ENCODE measurements at regions not wholly inside any gene's neighbourhood (a gene's known extent, or its start where the extent isn't known, plus 50 kb on each side); places are given as distances from the start of the nearest gene placed in this dataset.
"Not testable (repeated sequence)": the region's sequence is repeated elsewhere in the genome, so short reads cannot be mapped to it uniquely, and the experiment has no call there.

GRCh38 chr14:106347291-106347778 lies 821.0 kb downstream of the TMEM121 start:
- DNase-seq, result no peak

DNA sequence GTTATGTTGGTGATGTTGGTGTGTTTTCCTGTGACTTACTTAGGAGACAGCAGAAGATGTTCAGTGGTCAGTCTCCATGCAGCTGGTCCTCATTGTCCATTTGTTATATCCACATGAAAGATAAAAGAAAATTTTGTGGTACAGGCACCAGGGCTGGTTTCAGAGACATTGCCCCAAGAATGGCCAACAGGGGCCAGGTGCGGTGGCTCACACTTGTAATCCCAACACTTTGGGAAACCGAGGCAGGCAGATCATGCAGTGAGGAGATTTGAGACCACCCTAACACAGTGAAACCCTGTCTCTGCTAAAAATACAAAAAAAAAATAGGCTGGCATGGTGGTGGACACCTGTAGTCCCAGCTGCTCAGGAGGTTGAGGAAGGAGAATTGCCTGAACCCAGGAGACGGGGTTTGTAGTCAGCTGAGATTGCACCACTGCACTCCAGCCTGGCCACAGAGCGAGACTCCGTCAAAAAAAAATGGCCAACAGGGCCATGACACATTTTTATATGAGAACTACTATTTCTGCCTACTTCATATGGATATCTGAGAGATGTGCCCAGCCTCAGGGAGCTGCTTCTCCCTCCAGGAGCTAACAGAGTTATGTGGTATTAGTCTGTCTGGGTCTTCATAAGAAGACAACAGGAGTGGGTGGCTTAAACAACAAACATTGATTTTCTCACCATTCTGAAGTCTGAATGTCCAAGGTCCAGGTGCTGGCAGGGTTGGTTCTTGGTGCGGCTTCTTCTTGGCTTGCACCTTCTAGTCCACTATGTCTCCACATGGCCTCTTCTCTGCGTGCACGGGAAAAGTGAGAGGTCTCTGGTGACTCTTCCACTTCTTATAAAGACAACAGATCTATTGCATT lies 821.7 kb downstream of the TMEM121 start:
- no peak for DNase-seq

DNA sequence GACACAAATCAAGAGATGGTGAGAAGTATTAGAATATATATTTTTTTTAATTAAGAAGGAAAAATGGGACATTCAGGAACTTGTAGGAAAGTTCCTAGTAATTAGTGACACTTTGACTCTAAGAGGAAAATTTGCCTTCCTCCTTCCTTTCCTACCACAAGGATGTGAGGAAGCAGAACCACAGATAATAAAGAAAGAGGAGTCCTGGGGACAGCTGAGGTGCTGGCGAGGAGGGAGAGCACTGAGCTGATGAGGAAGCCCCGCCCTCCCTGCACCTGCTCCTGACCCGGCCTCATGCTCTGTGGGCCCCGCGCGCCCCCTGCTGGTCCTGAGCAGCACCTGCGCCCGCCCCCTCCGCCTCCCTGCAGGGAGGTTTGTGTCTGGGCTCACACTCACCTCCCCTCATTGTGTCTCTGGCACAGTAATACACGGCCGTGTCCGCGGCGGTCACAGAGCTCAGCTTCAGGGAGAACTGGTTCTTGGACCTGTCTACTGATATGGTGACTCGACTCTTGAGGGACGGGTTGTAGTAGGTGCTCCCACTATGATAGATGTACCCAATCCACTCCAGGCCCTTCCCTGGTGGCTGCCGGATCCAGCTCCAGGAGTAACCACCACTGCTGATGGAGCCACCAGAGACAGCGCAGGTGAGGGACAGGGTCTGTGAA lies 822.6 kb downstream of the TMEM121 start:
- peak; percentile 85 for DNase-seq

GRCh38 chr14:106349678-106350457 lies 823.5 kb downstream of the TMEM121 start:
- not testable (repeated sequence) for DNase-seq

GRCh38 chr14:106355007-106355791 lies 828.8 kb downstream of the TMEM121 start:
- DNase-seq, result not testable (repeated sequence)

- not testable (repeated sequence) for DNase-seq
These were observed 829.7 kb downstream of the TMEM121 start for GRCh38 chr14:106355881-106356642.

- not testable (repeated sequence) for DNase-seq
These were observed 830.2 kb downstream of the TMEM121 start for GRCh38 chr14:106356643-106356930.

DNA sequence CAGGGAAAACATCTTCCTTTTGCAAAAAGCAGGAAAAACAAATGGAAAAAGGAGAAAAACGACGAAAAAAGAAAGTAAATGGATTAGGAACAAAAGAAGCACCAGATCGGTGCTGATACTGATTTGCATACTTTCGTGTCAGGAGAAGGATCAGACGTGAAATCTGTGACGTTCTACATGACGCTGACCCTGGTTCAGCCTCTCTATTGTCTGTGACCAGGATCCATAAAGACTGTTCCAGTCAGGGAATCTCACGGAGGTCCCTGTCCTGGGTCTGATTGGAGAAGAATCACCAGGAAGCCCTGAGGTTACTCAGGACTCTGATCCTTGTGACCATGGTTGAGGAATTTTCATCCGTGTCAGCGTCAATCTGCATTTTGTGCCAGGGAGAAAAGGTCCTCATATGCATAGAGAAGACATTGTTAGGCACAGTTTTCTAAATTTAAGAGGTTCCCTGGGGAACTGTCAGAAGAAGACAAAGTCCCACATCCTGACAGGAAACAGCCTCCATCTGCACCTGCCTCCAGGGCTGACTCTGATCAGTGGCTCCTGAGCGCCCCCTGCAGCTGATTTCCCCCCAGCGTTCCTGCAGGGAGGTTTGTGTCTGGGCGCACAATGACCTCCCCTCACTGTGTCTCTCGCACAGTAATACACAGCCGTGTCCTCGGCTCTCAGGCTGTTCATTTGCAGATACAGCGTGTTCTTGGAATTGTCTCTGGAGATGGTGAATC lies 832.9 kb downstream of the TMEM121 start:
- not testable (repeated sequence) for DNase-seq

GRCh38 chr14:106365371-106365770 lies 839.0 kb downstream of the TMEM121 start:
- not testable (repeated sequence) for DNase-seq

DNA sequence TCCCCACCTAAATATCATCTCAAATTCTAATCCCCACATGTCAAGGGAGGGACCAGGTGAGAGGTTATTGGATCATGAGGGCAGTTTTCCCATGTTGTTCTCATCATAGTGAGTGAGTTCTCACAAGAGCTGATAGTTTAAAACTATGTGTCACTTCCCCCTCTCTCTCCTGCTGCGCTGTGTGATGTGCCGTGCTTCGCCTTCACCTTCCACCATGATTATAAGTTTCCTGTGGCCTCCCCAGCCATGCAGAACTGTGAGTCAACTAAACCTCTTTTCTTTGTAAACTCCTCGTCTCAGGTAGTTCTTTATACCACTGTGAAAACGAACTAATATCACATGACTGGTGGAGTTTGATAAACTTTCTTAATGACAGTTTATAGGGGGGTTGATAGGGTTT lies 839.5 kb downstream of the TMEM121 start:
- not testable (repeated sequence) for DNase-seq

DNA sequence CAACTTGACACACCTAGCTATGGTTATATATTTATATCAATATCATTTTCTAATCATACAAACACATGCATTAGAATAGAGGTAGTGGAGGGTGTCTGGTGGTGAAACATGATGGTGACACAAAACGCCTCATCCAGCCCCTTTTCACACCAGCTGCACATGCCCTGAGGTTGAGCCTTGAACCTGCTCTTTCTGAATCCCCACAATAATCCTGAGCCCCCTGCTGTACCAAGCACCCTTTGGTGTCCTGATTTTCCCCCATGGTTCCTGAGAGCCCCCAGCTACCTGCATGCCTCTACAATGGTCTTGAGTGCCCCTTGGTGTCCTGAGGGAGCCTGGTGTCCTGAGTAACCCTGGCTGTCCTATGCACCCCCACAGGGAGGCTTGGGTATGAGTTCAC lies 840.6 kb downstream of the TMEM121 start:
- DNase-seq, result not testable (repeated sequence)

GRCh38 chr14:106369456-106369855 lies 843.1 kb downstream of the TMEM121 start:
- not testable (repeated sequence) for DNase-seq

- peak; percentile 92 for DNase-seq
These were observed 846.7 kb downstream of the TMEM121 start for GRCh38 chr14:106372870-106373652.

- DNase-seq, result not testable (repeated sequence)
These were observed 847.3 kb downstream of the TMEM121 start for GRCh38 chr14:106373653-106374110.

GRCh38 chr14:106377432-106377831 lies 851.0 kb downstream of the TMEM121 start:
- no peak for DNase-seq

DNA sequence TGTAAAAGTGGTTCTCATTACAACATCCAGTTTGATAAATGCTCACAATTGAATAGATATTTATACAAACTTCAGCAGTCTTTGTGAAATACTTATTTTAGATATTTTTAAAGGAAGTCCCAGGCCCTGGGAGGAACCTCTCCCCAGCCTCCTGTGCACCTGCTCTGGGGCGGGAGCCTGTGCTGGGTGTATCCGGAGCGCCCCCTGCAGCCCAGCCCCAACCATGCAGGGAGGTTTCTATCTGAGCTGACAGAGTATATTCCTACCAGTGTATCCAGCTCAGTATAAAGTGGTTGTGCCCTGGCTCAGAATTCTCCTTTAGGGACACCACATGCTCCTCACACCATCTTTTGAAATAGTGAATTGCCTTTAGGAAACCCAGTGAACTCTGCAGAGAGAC lies 851.8 kb downstream of the TMEM121 start:
- peak; percentile 70 for DNase-seq

GRCh38 chr14:106380740-106381139 lies 854.4 kb downstream of the TMEM121 start:
- DNase-seq, result no peak

DNA sequence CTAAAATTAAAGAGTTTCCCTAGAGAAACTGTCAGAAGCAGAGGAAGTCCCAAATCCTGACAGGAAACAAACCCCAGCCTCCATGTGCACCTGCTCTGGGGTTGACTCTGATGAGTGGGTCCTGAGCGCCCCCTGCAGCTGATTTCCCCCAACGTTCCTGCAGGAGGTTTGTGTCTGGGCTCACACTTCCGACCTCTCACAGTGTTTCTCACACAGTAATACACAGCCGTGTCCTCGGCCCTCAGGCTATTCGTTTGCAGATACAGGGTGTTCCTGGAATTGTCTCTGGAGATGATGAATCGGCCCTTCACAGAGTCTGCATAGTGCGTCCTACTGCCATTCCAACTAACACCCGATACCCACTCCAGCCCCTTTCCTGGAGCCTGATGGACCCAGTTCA lies 862.8 kb downstream of the TMEM121 start:
- not testable (repeated sequence) for DNase-seq

- DNase-seq, result no peak
These were observed 864.0 kb downstream of the TMEM121 start for GRCh38 chr14:106390401-106390800.

GRCh38 chr14:106390947-106391346 lies 864.6 kb downstream of the TMEM121 start:
- no peak for DNase-seq

All from activated CD8-positive, alpha-beta memory T cell treated with anti-CD3 and anti-CD28 coated beads, Interleukin-2, amount 50 U/mL, for 48 hours (primary cell).